HepG2 (cell line): ENCODE measurements at regions not wholly inside any gene's neighbourhood (a gene's known extent, or its start where the extent isn't known, plus 50 kb on each side); places are given as distances from the start of the nearest gene placed in this dataset.

Experiments
- ATAC-seq: fragments of 200-7000 bp; cut with Tn5 transposase; 3 replicates; pipeline ENCODE4 v1.9.1; 2020; ENCODE audit warnings: mild to moderate bottlenecking, moderate library complexity
- BruUV-seq: library from RNA; stranded (reverse); fragments of 400-500 nt; replicated peaks from 2 replicates; lab custom pipeline; 2021; lab: Mats Ljungman, UMichigan
- CTCF ChIA-PET: fragments of 300-600 bp; formaldehyde crosslinking; extraction: SDS; loops from one replicate; lab custom pipeline; 2021; ENCODE audit warnings: low total read pairs, inconsistent platforms, low intra/inter-chr PET ratio; lab: Yijun Ruan, JAX
- POLR2A ChIA-PET: fragments of 350-600 bp; sonication (Branson Sonifier 250); formaldehyde crosslinking; loops from one replicate; lab custom pipeline; 2020; ENCODE audit warnings: antibody characterized with exemption, inconsistent platforms; lab: Yijun Ruan, JAX
- DNase-seq: peaks from one replicate; pipeline ENCODE4 v3.0.0-alpha.2; 2015; ENCODE audit warnings: low spot score
- FAIRE-seq: peaks from 3 replicates; lab custom pipeline; 2011; peaks lifted over from hg19 to GRCh38; lab: Jason Lieb, UNC
- H2AFZ ChIP-seq: one replicate; pipeline ENCODE4 v1.6.1; 2011; ENCODE audit warnings: low read length, inconsistent platforms
- H3K27ac ChIP-seq: fragments of 300-600 bp; 3 replicates; pipeline ENCODE4 v1.8.0; 2011; ENCODE audit warnings: mixed run types, mild to moderate bottlenecking, mixed read lengths, low read length, inconsistent platforms; ENCODE audit not compliant: insufficient read depth; ENCODE audit errors: extremely low read length
- H3K27me3 ChIP-seq, 2 experiments: fragments of 200-600 bp in 1 of 2; 2 replicates in 1 of 2; 3 replicates in 1 of 2; pipeline versions ENCODE4 v1.6.0 to v1.8.0; 2011; ENCODE audit warnings: low read length in 2 of 2, mild to moderate bottlenecking in 2 of 2, moderate library complexity in 2 of 2, inconsistent platforms in 1 of 2; ENCODE audit not compliant: insufficient read depth in 2 of 2, control insufficient read depth in 1 of 2
- H3K36me3 ChIP-seq, 2 experiments: fragments of 200-600 bp in 1 of 2; replicated peaks in 1 of 2; 2 replicates in 1 of 2; 3 replicates in 1 of 2; pipeline versions ENCODE4 v1.5.1 to v1.8.0; 2011; ENCODE audit warnings: low read length in 2 of 2, inconsistent platforms in 1 of 2; ENCODE audit not compliant: insufficient read depth in 2 of 2, control insufficient read depth in 1 of 2
- H3K4me1 ChIP-seq: 2 replicates; pipeline ENCODE4 v1.5.1; 2012; ENCODE audit warnings: low read length, inconsistent platforms; ENCODE audit not compliant: insufficient read depth
- H3K4me2 ChIP-seq: 2 replicates; pipeline ENCODE4 v1.6.0; 2011; ENCODE audit warnings: low read depth, low read length, inconsistent platforms
- H3K4me3 ChIP-seq, 3 experiments: fragments of 200-600 bp in 1 of 3; sonication (generic), shearing (Covaris generic) in 1 of 3; replicated peaks in 1 of 3; 2 replicates each; pipeline ENCODE4 v1.5.1; 2011 to 2016; ENCODE audit warnings: low read length in 3 of 3, inconsistent platforms in 2 of 3, low read depth in 2 of 3, mild to moderate bottlenecking in 2 of 3, control low read depth in 1 of 3, mixed read lengths in 1 of 3; ENCODE audit not compliant: insufficient read depth in 1 of 3
- H3K79me2 ChIP-seq: one replicate; pipeline ENCODE4 v1.6.1; 2011; ENCODE audit warnings: low read length, inconsistent platforms; ENCODE audit not compliant: insufficient read depth
- H3K9ac ChIP-seq: 2 replicates; pipeline ENCODE4 v1.6.0; 2011; ENCODE audit warnings: mild to moderate bottlenecking, low read depth, low read length, inconsistent platforms; ENCODE audit not compliant: insufficient read depth
- H3K9me3 ChIP-seq: 2 replicates; pipeline ENCODE4 v1.5.1; 2012; ENCODE audit warnings: mild to moderate bottlenecking, low read length
- H4K20me1 ChIP-seq: 2 replicates; pipeline ENCODE4 v1.6.0; 2011; ENCODE audit warnings: inconsistent platforms, mild to moderate bottlenecking, low read length, moderate library complexity; ENCODE audit not compliant: insufficient read depth
- ARHGAP35 ChIP-seq: sonication (generic); formaldehyde crosslinking; IDR thresholded peaks from 2 replicates; pipeline ENCODE4 v1.9.0; 2022; ENCODE audit warnings: mild to moderate bottlenecking, inconsistent platforms, moderate library complexity, missing genetic modification reagents, borderline replicate concordance
- EEA1 ChIP-seq: sonication (generic); formaldehyde crosslinking; IDR thresholded peaks from 2 replicates; pipeline ENCODE4 v1.5.1; 2020; ENCODE audit warnings: mild to moderate bottlenecking, missing genetic modification reagents, borderline replicate concordance
- HBP1 ChIP-seq: IDR thresholded peaks from 2 replicates; pipeline ENCODE4 v1.6.1; 2016; ENCODE audit warnings: low read depth, control low read depth
- HNF4G ChIP-seq, 2 experiments: sonication (generic) in 1 of 2; formaldehyde crosslinking in 1 of 2; IDR thresholded peaks; 2 replicates each; pipeline versions ENCODE4 v1.4.0 to v1.6.1; 2011 to 2020; ENCODE audit warnings: borderline replicate concordance in 2 of 2, low read depth in 2 of 2, mild to moderate bottlenecking in 2 of 2, low read length in 1 of 2, missing genetic modification reagents in 1 of 2, moderate library complexity in 1 of 2
- KLF15 ChIP-seq: sonication (generic); formaldehyde crosslinking; IDR thresholded peaks from 2 replicates; pipeline ENCODE4 v1.8.1; 2023; ENCODE audit warnings: borderline replicate concordance, mild to moderate bottlenecking, inconsistent platforms, missing genetic modification reagents, mixed read lengths
- NFATC3 ChIP-seq: sonication (generic); formaldehyde crosslinking; IDR thresholded peaks from 2 replicates; pipeline ENCODE4 v1.5.1; 2020; ENCODE audit warnings: mild to moderate bottlenecking, missing genetic modification reagents
- NONO ChIP-seq, 2 experiments: fragments of 450-650 bp in 1 of 2; sonication (generic) in 1 of 2; formaldehyde crosslinking in 1 of 2; IDR thresholded peaks in 1 of 2; conservative IDR thresholded peaks in 1 of 2; 2 replicates each; pipeline versions ENCODE4 v1.6.1 to v1.8.0; 2017 to 2022; ENCODE audit warnings: mild to moderate bottlenecking in 1 of 2, missing genetic modification reagents in 1 of 2, moderate library complexity in 1 of 2
- SOX5 ChIP-seq: IDR thresholded peaks from 2 replicates; pipeline ENCODE4 v1.6.1; 2016; ENCODE audit warnings: borderline replicate concordance
- SP2 ChIP-seq: sonication (generic); formaldehyde crosslinking; IDR thresholded peaks from 2 replicates; pipeline ENCODE4 v1.5.1; 2020; ENCODE audit warnings: mild to moderate bottlenecking, missing genetic modification reagents
- TBL1XR1 ChIP-seq: fragments of 150-350 bp; IDR thresholded peaks from 2 replicates; pipeline ENCODE4 v1.6.1; 2014; ENCODE audit warnings: borderline replicate concordance, low read length; ENCODE audit not compliant: partially characterized antibody
- XRCC5 ChIP-seq: fragments of 200-400 bp; formaldehyde crosslinking; optimal IDR thresholded peaks from 2 replicates; pipeline ENCODE3; 2017; ENCODE audit warnings: mild to moderate bottlenecking, low read length
- ZBTB7A ChIP-seq: sonication (generic); formaldehyde crosslinking; IDR thresholded peaks from 2 replicates; pipeline ENCODE4 v1.8.0; 2022; ENCODE audit warnings: mild to moderate bottlenecking, missing genetic modification reagents
- ZNF207 ChIP-seq: fragments of 450-650 bp; IDR thresholded peaks from 2 replicates; pipeline ENCODE4 v1.6.1; 2016; ENCODE audit warnings: antibody characterized with exemption, borderline replicate concordance
- ZNF274 ChIP-seq: sonication (generic); formaldehyde crosslinking; IDR thresholded peaks from 2 replicates; pipeline ENCODE4 v1.5.1; 2020; ENCODE audit warnings: mild to moderate bottlenecking, missing genetic modification reagents
- ZNF670 ChIP-seq: sonication (generic); formaldehyde crosslinking; IDR thresholded peaks from 2 replicates; pipeline ENCODE4 v1.8.0; 2022; ENCODE audit warnings: mild to moderate bottlenecking, missing genetic modification reagents, borderline replicate concordance
- ZSCAN31 ChIP-seq: sonication (generic); formaldehyde crosslinking; IDR thresholded peaks from 2 replicates; pipeline ENCODE4 v1.5.0; 2020; ENCODE audit warnings: low read depth, mild to moderate bottlenecking, missing genetic modification reagents
- WGBS: methylation state at CpG from one replicate; pipeline ENCODE4 v1.1.6; 2017; ENCODE audit warnings: low lambda C conversion rate; 5-methylcytosine and 5-hydroxymethylcytosine counted together
- in situ Hi-C: cut with HindIII; loops from 2 replicates; pipeline ENCODE4 v1.10.0; 2017; ENCODE audit warnings: low pct_unique_long_range_greater_than_20kb; ENCODE audit not compliant: extremely low pct_ligation_motif_present
- intact Hi-C: fragments of 100-400 bp; cut with micrococcal nuclease; formaldehyde crosslinking; loops from one replicate; pipeline ENCODE4 v1.10.0; 2022; ENCODE audit not compliant: unreplicated experiment
- TF ChIP-seq, protein P1 (sequence below): sonication (generic); formaldehyde crosslinking; IDR thresholded peaks from 2 replicates; pipeline ENCODE4 v1.4.0; 2020; ENCODE audit warnings: mild to moderate bottlenecking, low read depth, missing genetic modification reagents

- H3K9me3 ChIP-seq: no peaks in the 10 kb centered on the region
- no peaks in the 10 kb centered on the region for H3K27me3 ChIP-seq
- ChIA-PET POLR2A (no interaction called here), CTCF (no interaction called here)
- no peak overlapping the region for H3K4me3 ChIP-seq
- WGBS: 92% methylated on average over 1 of the region's 1 CpG
- no peak overlapping the region for H2AFZ ChIP-seq
- TF ChIP-seq KLF15 (CRISPR knock-in tag) (no peak), EEA1 (CRISPR knock-in tag) (no peak), NFATC3 (CRISPR knock-in tag) (no peak), ZNF274 (CRISPR knock-in tag) (no peak), HBP1 (CRISPR knock-in tag) (no peak), TBL1XR1 (no peak), SOX5 (no peak), ZSCAN31 (CRISPR knock-in tag) (no peak), ZNF207 (no peak), SP2 (CRISPR knock-in tag) (no peak), XRCC5 (no peak), ZNF670 (CRISPR knock-in tag) (no peak), ZBTB7A (CRISPR knock-in tag) (no peak), ARHGAP35 (CRISPR knock-in tag) (no peak), HNF4G (IDR thresholded peaks at IDR 0.05; ENCODE audit: borderline replicate concordance, low read depth, low read length) (no peak), HNF4G (CRISPR knock-in tag; IDR thresholded peaks at IDR 0.05; ENCODE audit: borderline replicate concordance, low read depth) (no peak), NONO (IDR thresholded peaks at IDR 0.05) (no peak), NONO (CRISPR knock-in tag; conservative IDR thresholded peaks at IDR 0.05) (no peak)
- TF ChIP-seq, protein P1, sequence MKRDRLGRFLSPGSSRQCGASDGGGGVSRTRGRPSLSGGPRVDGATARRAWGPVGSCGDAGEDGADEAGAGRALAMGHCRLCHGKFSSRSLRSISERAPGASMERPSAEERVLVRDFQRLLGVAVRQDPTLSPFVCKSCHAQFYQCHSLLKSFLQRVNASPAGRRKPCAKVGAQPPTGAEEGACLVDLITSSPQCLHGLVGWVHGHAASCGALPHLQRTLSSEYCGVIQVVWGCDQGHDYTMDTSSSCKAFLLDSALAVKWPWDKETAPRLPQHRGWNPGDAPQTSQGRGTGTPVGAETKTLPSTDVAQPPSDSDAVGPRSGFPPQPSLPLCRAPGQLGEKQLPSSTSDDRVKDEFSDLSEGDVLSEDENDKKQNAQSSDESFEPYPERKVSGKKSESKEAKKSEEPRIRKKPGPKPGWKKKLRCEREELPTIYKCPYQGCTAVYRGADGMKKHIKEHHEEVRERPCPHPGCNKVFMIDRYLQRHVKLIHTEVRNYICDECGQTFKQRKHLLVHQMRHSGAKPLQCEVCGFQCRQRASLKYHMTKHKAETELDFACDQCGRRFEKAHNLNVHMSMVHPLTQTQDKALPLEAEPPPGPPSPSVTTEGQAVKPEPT (CRISPR knock-in tag): no peak
- H3K9ac ChIP-seq: no peak overlapping the region
- DNase-seq (no peak), ATAC-seq (no peak), FAIRE-seq (no peak)
- BruUV-seq: no TSS peak
- intact Hi-C loops: no loop called here
- in situ Hi-C loops: no loop called here
- H3K36me3 ChIP-seq: no peaks in the 10 kb centered on the region
- H3K4me1 ChIP-seq: no peaks in the 10 kb centered on the region
- H4K20me1 ChIP-seq: no peaks in the 10 kb centered on the region
- no peaks in the 10 kb centered on the region for H3K79me2 ChIP-seq
- H3K4me2 ChIP-seq: no peak overlapping the region
- H3K27ac ChIP-seq: no peak overlapping the region
Observed at GRCh38 chr1:173301507-173301906, 94.4 kb upstream of the TNFSF4 start.
